ENCODE measurements at regions not wholly inside any gene's neighbourhood (a gene's known extent, or its start where the extent isn't known, plus 50 kb on each side); places are given as distances from the start of the nearest gene placed in this dataset.

DNA sequence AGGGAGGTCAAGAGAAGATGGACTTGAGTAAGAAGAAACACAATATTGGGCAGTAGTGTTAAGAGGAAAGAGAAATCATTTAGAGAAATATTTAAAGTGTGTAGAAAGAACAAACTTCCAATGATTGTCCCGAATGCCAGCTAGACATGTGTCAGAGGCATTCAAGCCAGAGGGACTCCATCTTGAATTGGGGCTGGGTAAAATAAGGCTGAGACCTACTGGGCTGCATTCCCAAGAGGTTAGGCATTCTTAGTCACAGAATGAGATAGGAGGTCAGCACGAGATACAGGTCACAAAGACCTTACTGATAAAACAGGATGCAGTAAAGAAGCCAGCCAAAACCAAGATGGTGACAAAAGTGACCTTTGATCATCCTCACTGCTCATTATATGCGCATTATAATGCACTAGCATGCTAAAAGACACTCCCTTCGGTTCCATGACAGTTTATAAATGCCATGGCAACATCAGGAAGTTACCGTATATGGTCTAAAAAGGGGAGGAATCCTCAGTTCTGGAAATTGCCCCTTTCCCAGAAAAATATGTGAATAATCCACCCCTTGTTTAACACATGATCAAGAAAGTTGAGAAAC lies 127.0 kb upstream of the IPO5 start:
- intact Hi-C loops (cut with DNase I) = no loop called here
- WGBS, 2 donors = 75% methylated on average over 5 of the region's 5 CpGs
- no peaks in the 10 kb centered on the region for H3K9me3 ChIP-seq

DNA sequence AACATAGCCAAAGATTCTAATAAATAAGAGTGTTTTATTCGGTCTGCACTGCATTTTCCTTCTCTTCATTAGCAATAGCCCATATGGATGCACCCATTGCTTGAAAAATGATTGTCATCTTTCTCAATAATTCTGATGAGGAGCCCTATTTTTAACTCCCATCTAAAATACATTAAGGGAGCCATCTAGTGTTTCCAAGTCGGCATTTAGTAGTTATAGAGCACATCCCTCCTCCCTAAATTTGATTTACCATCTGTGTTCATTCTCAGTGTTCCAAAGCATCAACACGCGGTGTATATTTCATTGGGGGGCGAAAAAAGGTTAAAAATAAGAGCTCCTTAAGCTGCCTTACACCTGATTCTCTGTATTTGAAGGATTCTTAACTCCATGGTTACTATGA lies 119.2 kb upstream of the IPO5 start:
- H3K4me1 ChIP-seq = no peaks in the 10 kb centered on the region
- intact Hi-C loops (cut with DNase I) = no loop called here
- 70 to 71% methylated on average over 5 of the region's 5 CpGs for WGBS, 2 donors
- no peaks in the 10 kb centered on the region for H3K9me3 ChIP-seq
- H3K4me3 ChIP-seq = no peak overlapping the region
- H3K27me3 ChIP-seq = no peaks in the 10 kb centered on the region
- H3K27ac ChIP-seq = no peak overlapping the region
- no peak for DNase-seq
- TF ChIP-seq POLR2A (IDR thresholded peaks at IDR 0.05) = no peak
- TF ChIP-seq, protein P1, sequence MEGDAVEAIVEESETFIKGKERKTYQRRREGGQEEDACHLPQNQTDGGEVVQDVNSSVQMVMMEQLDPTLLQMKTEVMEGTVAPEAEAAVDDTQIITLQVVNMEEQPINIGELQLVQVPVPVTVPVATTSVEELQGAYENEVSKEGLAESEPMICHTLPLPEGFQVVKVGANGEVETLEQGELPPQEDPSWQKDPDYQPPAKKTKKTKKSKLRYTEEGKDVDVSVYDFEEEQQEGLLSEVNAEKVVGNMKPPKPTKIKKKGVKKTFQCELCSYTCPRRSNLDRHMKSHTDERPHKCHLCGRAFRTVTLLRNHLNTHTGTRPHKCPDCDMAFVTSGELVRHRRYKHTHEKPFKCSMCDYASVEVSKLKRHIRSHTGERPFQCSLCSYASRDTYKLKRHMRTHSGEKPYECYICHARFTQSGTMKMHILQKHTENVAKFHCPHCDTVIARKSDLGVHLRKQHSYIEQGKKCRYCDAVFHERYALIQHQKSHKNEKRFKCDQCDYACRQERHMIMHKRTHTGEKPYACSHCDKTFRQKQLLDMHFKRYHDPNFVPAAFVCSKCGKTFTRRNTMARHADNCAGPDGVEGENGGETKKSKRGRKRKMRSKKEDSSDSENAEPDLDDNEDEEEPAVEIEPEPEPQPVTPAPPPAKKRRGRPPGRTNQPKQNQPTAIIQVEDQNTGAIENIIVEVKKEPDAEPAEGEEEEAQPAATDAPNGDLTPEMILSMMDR (IDR thresholded peaks at IDR 0.05) = no peak
- no peaks in the 10 kb centered on the region for H3K36me3 ChIP-seq

More for the DNA sequence above, 127.0 kb upstream of the IPO5 start:
- H3K4me1 ChIP-seq = no peaks in the 10 kb centered on the region
- H3K27me3 ChIP-seq = no peaks in the 10 kb centered on the region
- H3K27ac ChIP-seq = no peak overlapping the region
- H3K4me3 ChIP-seq = no peak overlapping the region
- no peak for DNase-seq
- no peak for TF ChIP-seq POLR2A (IDR thresholded peaks at IDR 0.05)
- TF ChIP-seq, protein P1 (IDR thresholded peaks at IDR 0.05) = no peak
- H3K36me3 ChIP-seq = no peaks in the 10 kb centered on the region

DNA sequence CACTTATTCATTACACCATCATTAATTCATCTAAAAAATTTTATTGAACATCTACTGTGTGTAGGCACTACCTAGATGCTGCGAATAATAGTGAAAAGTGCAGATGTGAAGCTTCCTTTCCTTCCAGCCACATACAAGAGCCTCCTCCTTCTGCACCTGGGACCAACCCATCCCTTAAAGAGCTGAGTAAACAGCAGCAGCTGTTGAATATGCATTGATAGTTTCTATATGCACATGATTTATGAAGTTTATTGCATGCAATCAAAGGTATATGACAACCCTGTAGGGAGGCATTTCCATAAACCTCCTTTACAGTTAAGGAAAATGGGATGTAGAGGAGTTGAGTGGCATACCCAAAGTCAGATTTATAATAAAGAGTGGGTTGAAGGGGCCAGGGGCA lies 110.3 kb upstream of the IPO5 start:
- intact Hi-C loops (cut with DNase I) = no loop called here
- H3K9me3 ChIP-seq = no peaks in the 10 kb centered on the region
- no peaks in the 10 kb centered on the region for H3K4me1 ChIP-seq
- TF ChIP-seq, protein P1 (IDR thresholded peaks at IDR 0.05) = no peak
- TF ChIP-seq POLR2A (IDR thresholded peaks at IDR 0.05) = no peak
- H3K27ac ChIP-seq = no peak overlapping the region
- H3K27me3 ChIP-seq = peaks cover 0 to 6% (median 0%) of the 10 kb centered on the region in 4 donors
- no peak for DNase-seq
- no peaks in the 10 kb centered on the region for H3K36me3 ChIP-seq
- 76 to 92% methylated on average over 1 of the region's 1 CpG for WGBS, 2 donors
- H3K4me3 ChIP-seq = no peak overlapping the region

DNA sequence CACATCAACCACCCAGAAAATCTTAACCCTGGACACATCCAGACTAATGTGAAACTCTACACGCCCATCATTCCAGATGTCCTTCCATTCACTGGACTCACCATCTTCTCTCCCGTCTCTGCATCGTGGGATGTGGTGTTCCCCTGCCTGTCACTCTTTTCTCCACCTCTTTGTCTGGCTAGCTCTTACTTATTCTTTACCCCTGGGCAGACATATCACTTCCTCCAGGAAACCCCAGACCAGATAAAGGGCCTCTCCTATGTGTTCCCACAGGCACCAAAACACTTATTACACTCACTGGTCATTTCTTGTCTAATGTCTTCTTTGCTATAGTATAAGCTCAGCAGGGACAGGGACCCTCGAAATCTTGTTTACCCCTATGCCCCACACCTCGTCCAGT lies 109.3 kb upstream of the IPO5 start:
- Histone ChIP-seq H3K4me3 (no peak overlapping the region), H3K36me3 (no peaks in the 10 kb centered on the region), H3K27me3 (peaks cover 0 to 6% (median 0%) of the 10 kb centered on the region in 4 donors), H3K4me1 (no peaks in the 10 kb centered on the region), H3K9me3 (no peaks in the 10 kb centered on the region), H3K27ac (no peak overlapping the region)
- intact Hi-C loops (cut with DNase I) = no loop called here
- TF ChIP-seq POLR2A (IDR thresholded peaks at IDR 0.05) = no peak
- TF ChIP-seq, protein P1 (IDR thresholded peaks at IDR 0.05) = no peak
- no peak for DNase-seq
- WGBS, 2 donors = 51 to 59% methylated on average over 5 of the region's 5 CpGs

DNA sequence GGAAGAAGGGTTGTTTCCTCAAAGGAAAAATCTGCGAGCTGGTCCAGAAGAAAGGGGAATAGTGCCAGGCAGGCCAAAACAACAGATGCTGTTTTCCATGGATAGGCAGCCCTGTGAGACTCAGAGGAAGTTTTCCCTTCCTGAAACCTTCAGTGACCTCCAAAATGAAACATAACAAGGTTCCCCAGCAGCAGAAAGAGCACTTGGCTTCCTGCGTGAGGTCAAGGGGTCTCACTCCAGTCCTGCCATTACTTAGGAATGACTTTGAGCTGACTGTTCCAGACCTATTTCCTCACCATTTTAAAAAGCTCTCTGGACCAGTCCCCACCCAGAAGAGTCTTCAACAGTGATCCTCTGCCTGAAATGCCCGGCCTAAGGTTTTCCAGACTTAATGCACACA lies 104.6 kb upstream of the IPO5 start:
- Histone ChIP-seq H3K4me1 (no peaks in the 10 kb centered on the region), H3K27ac (no peak overlapping the region), H3K9me3 (no peaks in the 10 kb centered on the region), H3K36me3 (no peaks in the 10 kb centered on the region), H3K4me3 (no peak overlapping the region), H3K27me3 (peaks cover 0 to 2% (median 0%) of the 10 kb centered on the region in 4 donors)
- DNase-seq = no peak
- intact Hi-C loops (cut with DNase I) = no loop called here
- TF ChIP-seq POLR2A (IDR thresholded peaks at IDR 0.05) = no peak
- TF ChIP-seq, protein P1 (IDR thresholded peaks at IDR 0.05) = no peak
- 69 to 71% methylated on average over 3 of the region's 3 CpGs for WGBS, 2 donors

All from esophagus squamous epithelium (tissue), 5 donors.